ENCODE measurements at regions not wholly inside any gene's neighbourhood (a gene's known extent, or its start where the extent isn't known, plus 50 kb on each side); places are given as distances from the start of the nearest gene placed in this dataset.

DNA sequence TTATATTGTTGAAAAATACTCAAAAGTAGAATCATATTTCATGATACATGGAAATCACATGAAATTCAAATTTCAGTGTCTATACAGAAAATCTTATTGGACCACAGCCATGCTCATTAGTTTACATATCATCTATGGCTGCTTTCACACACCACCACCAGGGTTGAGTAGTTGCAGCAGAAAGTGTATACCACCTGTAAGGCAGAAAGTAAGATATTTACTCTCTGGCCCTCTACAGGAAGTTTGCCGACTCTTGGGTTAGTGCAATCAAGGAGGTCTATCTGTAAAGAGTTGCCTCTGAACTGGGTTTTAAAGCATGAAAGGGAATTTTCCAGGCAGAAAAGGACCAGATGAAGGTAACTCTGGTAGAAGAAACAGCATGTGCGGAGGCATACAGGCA, 432.3 kb downstream of the DHX35 start:
- H3K27ac ChIP-seq: no peak overlapping the region
- no peaks in the 10 kb centered on the region for H3K9me3 ChIP-seq
- no peaks in the 10 kb centered on the region for H3K36me3 ChIP-seq
- no peaks in the 10 kb centered on the region for H3K27me3 ChIP-seq
- H3K4me1 ChIP-seq (ENCODE audit: control insufficient read depth in 1 of 2, insufficient read depth in 1 of 2, low read depth in 1 of 2, low read length in 1 of 2): no peaks in the 10 kb centered on the region
- no peak overlapping the region for H3K4me3 ChIP-seq (ENCODE audit: low read depth in 1 of 2, low read length in 1 of 2)
- TF ChIP-seq, protein P1, sequence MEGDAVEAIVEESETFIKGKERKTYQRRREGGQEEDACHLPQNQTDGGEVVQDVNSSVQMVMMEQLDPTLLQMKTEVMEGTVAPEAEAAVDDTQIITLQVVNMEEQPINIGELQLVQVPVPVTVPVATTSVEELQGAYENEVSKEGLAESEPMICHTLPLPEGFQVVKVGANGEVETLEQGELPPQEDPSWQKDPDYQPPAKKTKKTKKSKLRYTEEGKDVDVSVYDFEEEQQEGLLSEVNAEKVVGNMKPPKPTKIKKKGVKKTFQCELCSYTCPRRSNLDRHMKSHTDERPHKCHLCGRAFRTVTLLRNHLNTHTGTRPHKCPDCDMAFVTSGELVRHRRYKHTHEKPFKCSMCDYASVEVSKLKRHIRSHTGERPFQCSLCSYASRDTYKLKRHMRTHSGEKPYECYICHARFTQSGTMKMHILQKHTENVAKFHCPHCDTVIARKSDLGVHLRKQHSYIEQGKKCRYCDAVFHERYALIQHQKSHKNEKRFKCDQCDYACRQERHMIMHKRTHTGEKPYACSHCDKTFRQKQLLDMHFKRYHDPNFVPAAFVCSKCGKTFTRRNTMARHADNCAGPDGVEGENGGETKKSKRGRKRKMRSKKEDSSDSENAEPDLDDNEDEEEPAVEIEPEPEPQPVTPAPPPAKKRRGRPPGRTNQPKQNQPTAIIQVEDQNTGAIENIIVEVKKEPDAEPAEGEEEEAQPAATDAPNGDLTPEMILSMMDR (IDR thresholded peaks at IDR 0.05): no peak

DNA sequence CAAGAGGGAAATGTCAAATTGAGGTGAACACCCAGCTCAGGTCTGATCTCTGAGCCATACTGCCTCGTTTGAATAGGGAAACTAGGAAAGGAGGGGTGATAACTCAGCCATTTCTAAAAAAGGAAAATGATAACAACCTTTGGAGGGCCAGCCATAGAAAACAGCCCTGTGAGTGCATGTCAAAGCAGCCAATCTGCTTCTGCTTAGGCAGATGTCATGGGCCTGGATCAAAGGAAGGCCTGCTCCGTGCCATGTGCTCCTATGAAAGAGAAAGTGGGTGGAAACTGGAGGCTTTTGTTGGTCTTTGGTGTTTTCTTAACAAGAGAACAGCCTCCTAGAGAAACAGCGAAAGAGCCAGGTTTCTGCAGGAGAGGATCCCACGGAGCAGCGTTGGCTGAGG, 428.0 kb downstream of the DHX35 start:
- H3K9me3 ChIP-seq: no peaks in the 10 kb centered on the region
- TF ChIP-seq, protein P1 (IDR thresholded peaks at IDR 0.05): no peak
- H3K27ac ChIP-seq: no peak overlapping the region
- H3K27me3 ChIP-seq: no peaks in the 10 kb centered on the region
- H3K4me3 ChIP-seq (ENCODE audit: low read depth in 1 of 2, low read length in 1 of 2): no peak overlapping the region
- H3K36me3 ChIP-seq: no peaks in the 10 kb centered on the region
- no peaks in the 10 kb centered on the region for H3K4me1 ChIP-seq (ENCODE audit: control insufficient read depth in 1 of 2, insufficient read depth in 1 of 2, low read depth in 1 of 2, low read length in 1 of 2)

GRCh38 chr20:39381595-39381994, 419.5 kb downstream of the DHX35 start:
- Histone ChIP-seq H3K27ac (no peak overlapping the region), H3K9me3 (no peaks in the 10 kb centered on the region), H3K4me3 (ENCODE audit: low read depth in 1 of 2, low read length in 1 of 2) (no peak overlapping the region), H3K36me3 (no peaks in the 10 kb centered on the region), H3K27me3 (no peaks in the 10 kb centered on the region), H3K4me1 (ENCODE audit: control insufficient read depth in 1 of 2, insufficient read depth in 1 of 2, low read depth in 1 of 2, low read length in 1 of 2) (no peaks in the 10 kb centered on the region)
- TF ChIP-seq, protein P1 (IDR thresholded peaks at IDR 0.05): no peak

- no peak overlapping the region for H3K4me3 ChIP-seq (ENCODE audit: low read depth in 1 of 2, low read length in 1 of 2)
- no peak overlapping the region for H3K27ac ChIP-seq
- no peaks in the 10 kb centered on the region for H3K36me3 ChIP-seq
- no peaks in the 10 kb centered on the region for H3K27me3 ChIP-seq
- TF ChIP-seq, protein P1 (IDR thresholded peaks at IDR 0.05): no peak
- H3K9me3 ChIP-seq: no peaks in the 10 kb centered on the region
- no peaks in the 10 kb centered on the region for H3K4me1 ChIP-seq (ENCODE audit: control insufficient read depth in 1 of 2, insufficient read depth in 1 of 2, low read depth in 1 of 2, low read length in 1 of 2)
These were observed 416.6 kb downstream of the DHX35 start for GRCh38 chr20:39378776-39379175.

GRCh38 chr20:39376788-39377187, 414.6 kb downstream of the DHX35 start:
- Histone ChIP-seq H3K36me3 (no peaks in the 10 kb centered on the region), H3K27ac (no peak overlapping the region), H3K9me3 (no peaks in the 10 kb centered on the region), H3K27me3 (no peaks in the 10 kb centered on the region), H3K4me3 (ENCODE audit: low read depth in 1 of 2, low read length in 1 of 2) (no peak overlapping the region), H3K4me1 (ENCODE audit: control insufficient read depth in 1 of 2, insufficient read depth in 1 of 2, low read depth in 1 of 2, low read length in 1 of 2) (no peaks in the 10 kb centered on the region)
- TF ChIP-seq, protein P1 (IDR thresholded peaks at IDR 0.05): no peak

GRCh38 chr20:39364320-39364719, 402.2 kb downstream of the DHX35 start:
- Histone ChIP-seq H3K9me3 (no peaks in the 10 kb centered on the region), H3K27ac (no peak overlapping the region), H3K36me3 (no peaks in the 10 kb centered on the region), H3K4me1 (ENCODE audit: control insufficient read depth in 1 of 2, insufficient read depth in 1 of 2, low read depth in 1 of 2, low read length in 1 of 2) (no peaks in the 10 kb centered on the region), H3K27me3 (no peaks in the 10 kb centered on the region), H3K4me3 (ENCODE audit: low read depth in 1 of 2, low read length in 1 of 2) (no peak overlapping the region)
- TF ChIP-seq, protein P1 (IDR thresholded peaks at IDR 0.05): no peak

Data from neutrophil (primary cell).